GM21381 (cell line): ENCODE measurements at regions not wholly inside any gene's neighbourhood (a gene's known extent, or its start where the extent isn't known, plus 50 kb on each side); places are given as distances from the start of the nearest gene placed in this dataset.
"Not testable (repeated sequence)": the region's sequence is repeated elsewhere in the genome, so short reads cannot be mapped to it uniquely, and the experiment has no call there.

ENCODE experiments used
- ATAC-seq: cut with Tn5 transposase; IDR thresholded peaks from one replicate; pipeline ENCODE4 v1.9.1; 2021; ENCODE audit warnings: mild to moderate bottlenecking, moderate library complexity; ENCODE audit not compliant: unreplicated experiment

DNA sequence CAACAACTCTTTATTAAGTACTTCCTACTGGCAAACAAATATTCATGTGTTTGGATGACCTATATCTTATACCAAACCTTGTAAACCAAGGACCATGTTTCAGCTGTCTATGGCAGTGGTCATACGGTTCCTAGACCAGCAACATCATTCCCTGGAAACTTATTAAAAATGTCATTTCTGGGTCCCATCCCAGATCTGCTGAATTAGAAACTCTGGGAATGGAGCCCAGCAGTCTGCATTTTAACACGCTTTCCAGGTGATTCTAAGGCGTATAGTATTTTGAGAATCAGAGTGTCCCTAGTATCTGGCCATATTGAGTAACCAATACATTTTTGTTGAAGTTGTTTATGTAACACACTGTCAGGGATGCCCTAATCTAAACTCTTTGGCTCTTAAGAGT is 363.4 kb upstream of the LRRC3B start:
- ATAC-seq, result no peak

DNA sequence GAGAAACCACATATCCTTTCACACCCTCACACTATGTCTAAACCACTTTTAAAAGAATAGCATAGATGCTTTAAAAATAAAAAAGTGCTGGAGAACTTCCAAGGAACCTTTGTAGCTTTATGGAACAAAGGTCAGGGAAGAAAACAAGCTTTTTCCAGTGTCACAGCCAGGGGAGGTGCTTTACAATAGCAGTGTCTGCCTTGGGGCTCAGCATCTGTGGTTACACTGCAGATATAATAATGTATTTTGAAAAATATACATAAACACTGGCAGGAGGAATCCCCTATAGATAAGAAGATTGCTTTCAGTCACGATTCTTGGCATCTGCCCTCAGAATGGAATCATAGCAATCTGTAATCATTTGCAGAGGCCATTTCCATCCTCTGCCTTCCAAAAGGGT is 362.4 kb upstream of the LRRC3B start:
- no peak for ATAC-seq

DNA sequence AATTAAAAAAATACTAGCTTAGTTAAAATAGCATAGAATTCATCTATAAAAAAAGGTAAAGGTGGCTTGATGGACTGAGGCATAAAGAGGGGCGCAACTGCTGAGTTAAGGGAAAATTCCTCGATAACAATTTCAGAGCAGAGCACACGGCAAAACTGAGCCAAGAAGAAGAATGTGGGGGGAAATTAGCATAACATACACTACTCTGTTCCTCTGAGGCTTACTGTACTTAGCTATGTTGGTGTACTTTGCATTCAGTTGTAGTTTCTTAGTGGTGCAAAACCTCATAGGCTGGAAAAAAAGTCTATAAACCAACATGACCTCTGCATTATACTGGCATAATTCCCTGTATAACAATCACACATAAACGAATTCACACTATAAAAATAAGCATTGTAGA is 357.9 kb upstream of the LRRC3B start:
- ATAC-seq, result no peak

DNA sequence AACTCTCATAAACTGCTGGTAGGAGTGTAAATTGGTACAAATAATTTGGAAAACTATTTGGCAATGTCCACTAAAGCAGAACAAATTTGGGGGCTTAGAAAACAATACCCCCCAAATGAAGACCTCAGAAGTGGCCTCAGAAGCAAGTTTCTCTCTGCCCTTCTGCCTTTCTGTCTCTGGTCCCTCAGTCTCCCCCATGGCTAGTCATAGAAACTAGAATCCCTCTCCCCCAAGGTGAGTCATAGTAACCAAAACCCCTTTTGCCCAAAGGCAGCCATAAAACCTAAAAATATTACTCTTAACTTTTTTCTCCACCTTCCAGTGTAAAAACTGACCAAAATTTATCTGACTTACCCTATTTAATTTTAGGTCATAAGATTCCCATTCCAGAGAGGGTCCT is 350.7 kb upstream of the LRRC3B start:
- no peak for ATAC-seq

DNA sequence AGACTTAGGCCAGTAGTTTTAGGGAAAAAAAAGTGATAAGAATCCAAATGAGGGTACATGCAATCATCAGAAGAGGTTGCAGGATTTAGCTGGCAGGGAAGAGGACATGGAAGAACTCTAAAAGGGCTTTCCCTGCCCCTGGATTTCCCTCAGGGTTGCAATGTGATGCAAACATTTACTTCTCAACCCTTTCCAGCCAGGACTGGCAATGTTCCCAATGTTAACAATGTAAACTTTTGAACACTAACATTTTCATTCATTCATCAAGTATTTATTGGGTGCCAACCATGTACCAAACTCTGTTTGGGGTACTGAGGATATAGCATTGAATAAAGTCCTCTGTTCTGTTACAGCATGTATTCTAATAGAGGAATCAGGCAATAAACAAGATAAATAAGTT is 349.4 kb upstream of the LRRC3B start:
- no peak for ATAC-seq

DNA sequence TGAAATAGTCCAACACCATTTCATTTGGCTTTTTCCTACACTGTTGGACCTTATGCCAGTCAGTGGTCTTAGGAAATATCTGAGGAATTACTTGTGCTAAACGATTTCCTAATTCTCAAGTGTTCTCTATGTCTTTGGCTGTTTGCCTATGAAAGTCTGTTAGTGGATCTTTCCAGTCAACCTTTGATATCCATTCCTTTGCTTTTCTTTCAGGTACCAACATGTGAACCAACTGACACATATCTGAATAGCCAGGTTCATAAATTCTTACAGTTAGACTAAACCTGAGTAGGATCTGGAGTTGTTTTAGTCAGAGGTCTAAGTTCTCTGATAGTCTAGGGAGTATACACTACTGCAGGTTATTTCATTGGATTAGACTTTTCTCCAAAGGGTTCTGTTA is 343.5 kb upstream of the LRRC3B start:
- no peak for ATAC-seq

DNA sequence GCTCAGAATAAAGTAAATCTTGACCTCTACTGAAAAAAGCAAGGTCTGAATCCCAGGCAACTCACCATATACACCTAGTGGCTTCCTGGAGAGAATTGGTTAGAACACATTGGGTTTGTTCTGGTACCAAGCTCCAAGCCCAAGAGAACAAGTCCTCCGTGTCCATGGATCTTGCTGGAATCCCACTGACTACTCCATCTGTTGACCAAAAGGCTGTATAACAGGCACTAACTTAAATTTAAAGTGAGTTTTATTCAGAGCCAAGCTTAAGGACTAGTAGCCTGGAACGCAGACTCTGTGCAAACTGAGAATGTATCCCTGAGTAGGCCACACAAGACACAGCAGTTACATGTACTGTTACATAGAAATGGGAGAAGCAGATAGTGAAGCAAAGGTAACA is 342.1 kb upstream of the LRRC3B start:
- no peak for ATAC-seq

DNA sequence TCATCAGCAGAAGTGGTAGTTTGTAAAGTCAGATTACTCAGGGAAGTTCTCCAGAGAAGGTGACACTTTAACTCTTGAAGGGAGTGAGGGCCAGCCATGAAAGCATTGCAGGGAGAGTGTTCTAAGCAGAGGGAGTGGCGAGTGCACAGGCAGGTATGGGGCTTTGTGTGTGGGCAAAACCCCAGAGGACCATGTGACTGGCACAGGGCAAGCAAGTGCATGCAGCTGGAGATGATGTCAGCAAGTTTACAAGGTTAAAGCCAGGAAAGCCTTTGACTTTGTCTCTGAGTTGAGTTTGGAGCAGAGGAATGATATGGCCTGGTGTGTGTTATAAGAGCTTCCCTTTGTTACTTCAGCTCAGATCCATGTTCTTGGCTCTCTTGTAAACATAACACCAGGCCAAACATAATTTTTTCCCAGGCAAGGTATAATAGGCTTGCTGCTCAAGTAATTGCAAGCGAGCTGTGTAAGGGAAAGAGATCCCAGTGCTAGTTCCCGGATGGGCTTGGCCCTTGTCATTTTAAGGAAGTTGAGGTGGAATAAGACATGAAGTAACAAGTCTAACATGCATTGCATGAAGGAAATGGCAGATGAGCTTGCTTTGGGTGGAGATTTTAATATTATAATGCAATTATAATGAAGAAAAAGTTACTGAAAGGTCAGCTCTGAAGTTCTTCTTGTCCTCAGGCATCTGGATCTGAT is 341.1 kb upstream of the LRRC3B start:
- no peak for ATAC-seq

DNA sequence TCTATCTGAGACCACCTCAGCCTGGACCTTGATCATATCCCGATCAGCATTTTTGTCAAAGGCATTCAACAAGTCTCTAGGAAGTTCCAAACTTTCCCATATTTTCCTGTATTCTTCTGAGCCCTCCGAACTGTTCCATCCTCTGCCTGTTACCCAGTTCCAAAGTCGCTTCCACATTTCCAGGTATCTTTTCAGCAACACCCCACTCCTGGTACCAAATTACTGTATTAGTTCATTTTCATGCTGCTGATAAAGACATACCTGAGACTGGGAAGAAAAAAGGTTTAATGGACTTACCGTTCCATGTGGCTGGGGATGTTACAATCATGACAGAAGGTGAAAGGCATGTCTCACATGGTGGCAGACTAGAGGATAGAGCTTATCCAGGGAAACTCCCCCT is 338.1 kb upstream of the LRRC3B start:
- ATAC-seq, result not testable (repeated sequence)

DNA sequence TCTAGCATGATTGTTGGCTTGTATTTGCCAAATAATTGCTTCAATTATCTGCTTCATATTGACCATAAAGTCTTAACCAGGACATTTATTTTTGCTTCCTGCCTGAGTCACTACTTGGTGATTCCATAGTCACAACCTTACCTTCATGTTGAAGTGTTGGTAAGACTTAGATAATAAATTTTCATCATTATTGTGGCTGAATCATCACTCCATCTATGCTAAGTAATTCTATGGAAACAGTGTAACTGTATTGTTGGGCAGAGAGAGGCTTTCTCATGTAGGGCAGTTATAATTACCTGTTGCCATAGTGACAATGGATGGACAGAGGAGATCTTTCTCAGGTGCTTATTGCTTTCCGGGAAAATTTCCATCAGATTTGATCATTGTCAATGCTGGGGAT is 330.7 kb upstream of the LRRC3B start:
- no peak for ATAC-seq

DNA sequence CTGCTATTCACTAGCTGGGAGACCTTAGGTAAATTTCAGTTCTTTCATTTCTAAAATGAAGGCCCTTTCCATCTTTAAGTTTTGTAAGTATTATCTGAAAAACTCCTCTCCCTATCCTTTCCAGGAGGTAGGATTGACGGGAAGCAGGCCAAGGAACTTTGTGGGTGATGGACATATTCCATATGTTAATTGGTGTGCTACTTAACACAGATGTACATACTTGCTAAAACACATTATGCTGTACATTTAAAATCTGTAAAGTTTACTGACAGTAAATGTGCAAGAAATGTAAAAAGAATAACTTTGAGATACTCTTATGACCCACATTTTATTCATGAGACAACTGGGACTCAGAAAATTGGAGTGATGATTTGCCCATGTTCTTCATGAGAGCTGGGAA is 329.8 kb upstream of the LRRC3B start:
- no peak for ATAC-seq

DNA sequence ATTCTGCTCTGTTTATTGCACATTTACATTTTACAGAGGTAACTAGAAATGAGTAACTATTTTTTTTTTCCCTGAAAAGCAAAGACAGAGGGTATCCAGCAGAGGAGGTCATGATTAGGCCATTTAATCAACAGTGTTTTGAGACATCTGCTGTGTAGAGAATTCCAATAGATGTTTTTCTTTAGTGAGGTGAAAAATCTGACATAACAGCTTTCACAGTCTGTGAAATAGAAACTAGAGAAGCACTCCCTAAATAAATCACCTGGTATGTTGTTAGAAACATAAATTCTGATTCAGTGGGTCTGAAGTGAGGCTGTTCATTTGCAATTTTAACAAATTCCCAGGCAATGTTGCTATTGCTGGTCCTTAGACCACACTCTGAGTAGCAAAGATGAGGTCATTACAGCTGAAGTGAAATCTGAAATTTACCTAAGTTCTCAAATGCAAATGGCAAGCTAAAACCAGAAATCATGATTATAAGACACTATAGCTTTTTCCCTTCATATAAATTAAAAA is 329.2 kb upstream of the LRRC3B start:
- no peak for ATAC-seq

DNA sequence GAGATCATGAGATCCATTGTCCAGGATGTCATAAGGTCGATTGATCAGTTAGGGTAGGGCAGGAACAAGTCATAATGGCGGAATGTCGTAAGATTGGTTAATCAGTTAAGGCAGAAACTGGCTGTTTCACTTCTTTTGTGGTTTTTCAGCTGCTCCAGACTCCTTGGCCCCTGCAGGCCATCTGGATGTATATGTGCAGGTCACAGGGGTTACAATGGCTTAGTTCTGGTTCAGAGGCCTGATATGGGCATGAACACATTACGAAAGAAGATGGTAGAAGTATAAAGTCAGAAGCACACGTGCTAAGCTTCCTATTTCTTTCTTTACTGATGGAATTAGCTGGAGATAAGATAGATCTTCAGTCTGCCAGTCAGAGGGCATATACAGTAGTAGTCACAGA is 315.4 kb upstream of the LRRC3B start:
- ATAC-seq, result no peak

DNA sequence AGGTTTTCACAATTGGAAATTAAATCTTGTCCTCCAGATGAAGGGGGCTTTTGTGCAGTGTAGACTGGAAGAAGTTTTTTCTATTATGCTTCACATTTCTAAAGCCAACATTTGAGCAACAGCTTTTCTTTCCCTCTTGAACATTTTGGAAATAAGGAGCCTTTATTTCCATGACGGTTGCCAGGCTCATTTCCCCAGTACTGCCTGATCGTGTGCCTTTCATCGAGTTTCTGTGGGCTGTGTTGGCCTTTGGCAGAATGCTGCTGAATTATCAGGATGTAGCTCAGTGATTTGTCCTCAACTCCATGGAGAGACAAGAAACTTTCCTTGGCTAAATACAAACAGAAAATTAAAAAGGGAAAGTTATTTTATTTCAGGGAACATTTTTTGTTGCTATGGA is 314.8 kb upstream of the LRRC3B start:
- no peak for ATAC-seq

DNA sequence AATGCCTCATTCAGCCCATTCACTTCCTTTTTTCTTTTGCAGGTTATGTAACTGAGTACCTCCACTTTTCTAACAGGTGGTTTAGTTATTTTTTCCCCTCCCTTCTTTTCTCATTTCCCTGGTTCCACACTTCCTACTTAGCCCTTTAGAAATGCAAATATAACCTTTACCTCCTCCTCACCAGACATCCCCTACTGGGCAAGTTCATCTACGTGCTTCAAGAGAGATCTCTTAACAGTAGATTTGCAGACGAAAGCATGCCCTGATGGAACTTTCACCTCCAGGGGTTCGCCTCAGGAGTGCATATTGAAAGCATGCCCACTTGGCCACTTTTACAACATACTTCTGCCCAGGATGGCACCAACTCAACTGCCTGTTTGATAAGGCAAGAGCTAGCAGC is 314.1 kb upstream of the LRRC3B start:
- ATAC-seq, result no peak

DNA sequence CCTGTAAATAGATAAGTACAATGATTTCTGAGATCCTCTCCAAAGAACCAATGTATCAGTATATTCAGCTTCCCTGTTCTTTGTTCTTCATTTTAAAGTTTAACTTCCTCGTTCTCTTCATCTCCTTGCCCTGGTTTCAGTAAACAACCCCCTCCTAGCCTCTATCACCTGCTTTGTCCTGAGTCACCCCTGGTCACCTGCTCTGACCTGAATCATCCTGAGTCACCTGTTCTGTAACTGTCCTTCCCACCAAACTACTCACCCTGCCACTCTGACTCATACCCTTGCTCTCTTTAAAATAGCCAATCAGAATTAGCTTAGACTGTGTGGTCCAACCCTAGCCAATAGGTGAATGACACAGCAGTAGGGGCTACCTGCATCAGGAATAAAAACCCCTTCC is 313.0 kb upstream of the LRRC3B start:
- ATAC-seq, result not testable (repeated sequence)

DNA sequence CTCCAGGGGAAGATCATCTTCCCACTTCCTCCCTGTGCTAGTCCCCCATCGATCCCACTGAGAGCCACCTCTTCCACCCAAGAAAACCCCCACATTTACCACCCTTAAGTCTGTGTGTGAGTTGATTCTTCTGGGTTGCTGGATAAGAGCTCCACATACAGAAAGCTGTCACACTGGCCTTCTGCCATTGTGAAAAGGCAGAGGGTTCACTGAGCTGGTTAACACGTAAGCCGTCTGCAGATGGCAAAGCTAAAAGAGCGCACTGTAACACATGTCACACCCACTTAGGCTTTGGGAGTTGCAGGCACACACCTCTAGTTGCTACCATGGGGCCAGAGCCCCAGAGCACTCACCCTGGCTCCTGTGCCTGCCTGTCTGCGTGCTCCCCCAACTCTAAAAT is 309.8 kb upstream of the LRRC3B start:
- no peak for ATAC-seq

DNA sequence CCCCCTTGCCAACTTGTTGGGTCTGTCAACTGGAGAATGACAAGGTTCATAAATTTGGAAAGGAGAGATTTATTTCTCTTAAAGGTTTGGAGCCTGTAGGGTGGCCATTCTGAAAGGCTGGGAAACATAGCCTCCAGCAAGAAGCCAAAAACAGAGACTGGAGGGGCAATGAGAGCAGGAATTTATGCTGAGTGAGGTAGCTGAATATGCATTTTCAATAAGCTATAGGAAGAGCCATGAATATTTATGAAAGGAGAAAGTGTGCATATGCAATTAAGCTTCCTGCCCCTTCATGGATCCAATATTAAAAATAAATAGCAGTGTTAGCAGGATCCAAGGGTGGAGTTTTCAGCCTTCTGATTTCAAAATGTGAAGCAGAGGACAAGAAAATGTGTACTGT is 306.1 kb upstream of the LRRC3B start:
- ATAC-seq, result no peak

DNA sequence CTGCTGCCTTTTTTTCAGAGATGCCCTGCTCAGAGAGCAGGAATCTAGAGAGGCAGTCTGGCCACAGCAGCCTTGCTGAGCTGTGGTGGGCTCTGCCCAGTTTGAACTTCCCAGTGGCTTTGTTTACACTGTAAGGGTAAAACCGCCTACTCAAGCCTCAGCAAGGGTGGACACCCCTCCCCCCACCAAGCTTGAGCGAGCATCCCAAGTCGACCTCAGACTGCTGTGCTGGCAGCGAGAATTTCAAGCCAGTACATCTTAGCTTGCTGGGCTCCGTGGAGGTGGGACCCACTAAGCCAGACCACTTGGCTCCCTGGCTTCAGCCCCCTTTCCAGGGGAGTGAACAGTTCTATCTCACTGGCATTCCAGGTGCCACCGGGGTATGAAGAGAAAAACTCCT is 298.8 kb upstream of the LRRC3B start:
- ATAC-seq, result not testable (repeated sequence)

DNA sequence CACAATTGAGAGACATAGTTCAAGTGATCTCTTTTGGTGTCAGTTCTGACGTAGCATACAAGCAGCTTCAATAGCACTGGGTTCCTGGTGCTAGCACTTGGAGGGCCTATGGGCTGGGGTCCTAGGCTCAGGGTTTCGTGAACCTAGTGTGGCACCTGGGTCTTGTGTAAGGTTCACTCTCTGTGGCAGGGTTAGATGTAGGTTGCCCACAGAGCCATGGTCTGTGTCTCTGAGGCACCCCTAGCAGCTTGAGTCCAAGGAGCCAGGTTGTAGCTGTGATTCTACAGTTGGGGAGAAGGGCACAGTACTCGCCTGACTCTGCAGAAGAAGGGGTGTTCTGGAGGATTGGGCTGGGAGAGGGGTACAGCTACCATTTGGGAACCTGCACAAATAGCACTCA is 282.6 kb upstream of the LRRC3B start:
- ATAC-seq, result no peak

DNA sequence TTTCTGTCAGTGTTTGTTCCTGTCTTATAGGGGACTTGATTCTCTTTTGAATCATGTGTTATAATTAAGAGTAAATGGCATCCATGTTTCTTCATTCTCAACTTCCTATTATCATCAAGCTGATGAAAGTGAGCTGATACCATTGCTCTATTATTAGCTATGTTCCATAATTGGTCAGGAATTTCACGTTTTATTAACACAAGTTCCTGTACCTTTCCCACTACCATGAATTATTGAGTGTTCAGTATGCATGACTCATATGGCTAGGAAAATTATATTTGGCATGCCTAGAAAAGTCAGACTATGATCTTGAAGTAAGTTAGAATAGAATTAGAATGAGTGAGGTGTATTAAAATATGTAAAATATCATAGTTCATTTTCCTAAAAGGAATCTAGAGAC is 278.9 kb upstream of the LRRC3B start:
- no peak for ATAC-seq

DNA sequence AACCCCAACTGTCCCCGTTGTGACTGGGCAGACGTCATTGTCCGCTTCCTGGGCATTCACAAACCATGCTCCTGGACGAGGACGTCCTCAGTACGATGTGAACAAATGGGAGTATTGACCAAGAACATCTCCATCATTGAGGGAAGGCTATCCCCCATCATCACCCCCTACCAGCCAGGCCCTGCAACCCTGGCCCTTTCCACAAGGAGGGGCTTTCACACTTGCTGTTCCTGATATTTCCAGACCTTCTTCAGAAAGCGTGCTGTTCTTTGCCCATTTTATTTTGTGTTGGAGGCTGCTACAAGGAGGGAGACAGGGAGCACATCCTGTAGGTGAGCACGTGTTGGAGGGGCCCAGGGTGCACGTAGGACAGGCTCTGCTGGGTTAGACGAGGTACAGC is 277.0 kb upstream of the LRRC3B start:
- no peak for ATAC-seq

DNA sequence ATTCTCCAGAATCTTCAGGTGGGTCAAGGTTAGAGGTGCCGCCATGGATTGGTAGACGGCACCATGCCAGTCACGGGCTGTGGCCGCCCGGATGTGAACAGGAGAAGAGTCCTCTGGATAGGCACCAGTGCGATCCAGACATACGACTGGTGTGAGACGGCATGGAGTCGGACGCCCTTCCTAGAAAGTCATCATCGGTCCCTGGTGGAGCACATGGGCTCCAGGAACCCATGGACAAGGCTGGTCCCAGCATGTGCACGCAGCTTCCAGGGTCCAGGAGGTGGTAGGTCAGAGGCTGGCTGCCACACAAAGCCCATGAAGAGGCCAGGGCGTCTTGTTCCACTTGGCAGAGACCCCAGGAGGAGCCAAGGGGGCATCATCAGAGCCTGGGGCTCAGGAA is 276.1 kb upstream of the LRRC3B start:
- ATAC-seq, result no peak
